C4-2B (cell line): ENCODE measurements at regions not wholly inside any gene's neighbourhood (a gene's known extent, or its start where the extent isn't known, plus 50 kb on each side); places are given as distances from the start of the nearest gene placed in this dataset.

ENCODE experiments used
- CTCF ChIP-seq: fragments of 450-650 bp; conservative IDR thresholded peaks from 2 replicates; pipeline ENCODE4 v1.5.1; 2017; ENCODE audit warnings: mild to moderate bottlenecking
- ZFX ChIP-seq: fragments of 450-650 bp; IDR thresholded peaks from 2 replicates; pipeline ENCODE4 v1.6.1; 2017

- no peak for TF ChIP-seq CTCF
- no peak for TF ChIP-seq ZFX
Observed at GRCh38 chr2:124988794-124989193, 963.7 kb downstream of the CNTNAP5 start.
